GM21786 (cell line): ENCODE measurements at regions not wholly inside any gene's neighbourhood (a gene's known extent, or its start where the extent isn't known, plus 50 kb on each side); places are given as distances from the start of the nearest gene placed in this dataset.

Experiments
- ATAC-seq: cut with Tn5 transposase; IDR thresholded peaks from one replicate; pipeline ENCODE4 v1.9.1; 2021; ENCODE audit not compliant: unreplicated experiment

GRCh38 chr22:49626361-49627216, 201.1 kb downstream of the BRD1 start:
- ATAC-seq: no peak

- ATAC-seq: no peak
These were observed 203.1 kb downstream of the BRD1 start for GRCh38 chr22:49624421-49625177.

GRCh38 chr22:49623715-49624114, 204.0 kb downstream of the BRD1 start:
- no peak for ATAC-seq

GRCh38 chr22:49623176-49623575, 204.5 kb downstream of the BRD1 start:
- ATAC-seq: no peak

- ATAC-seq: no peak
These were observed 205.2 kb downstream of the BRD1 start for GRCh38 chr22:49622241-49623105.

DNA sequence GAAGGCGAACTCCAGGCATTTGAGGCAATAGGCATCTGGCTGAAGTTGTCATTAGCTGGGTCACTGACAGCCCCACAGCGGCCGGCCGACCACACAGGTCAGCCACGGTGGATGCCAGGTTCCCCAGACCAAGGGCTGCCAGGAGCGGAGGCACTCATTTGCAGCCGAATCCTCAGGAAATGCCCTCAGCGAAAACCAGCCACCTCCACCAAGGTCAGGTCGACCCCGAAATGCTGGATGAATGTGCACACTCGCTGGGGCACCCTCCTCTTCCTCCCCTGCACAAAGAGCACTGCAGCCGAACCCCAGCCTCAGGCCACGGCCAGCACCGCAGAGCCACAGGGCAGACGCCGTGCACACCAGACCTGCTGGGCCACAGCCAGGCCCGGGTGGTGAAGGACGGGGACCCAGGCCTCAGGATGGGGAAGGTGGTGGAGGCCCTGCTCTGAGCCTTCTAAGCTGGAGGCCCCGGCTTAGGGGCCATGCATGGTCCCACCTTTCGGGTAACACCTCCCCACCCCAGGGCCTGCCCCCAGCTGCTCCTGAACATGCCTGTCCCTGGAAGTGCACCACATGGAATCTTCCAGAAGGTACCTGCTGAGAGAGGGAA, 206.0 kb downstream of the BRD1 start:
- ATAC-seq: no peak

GRCh38 chr22:49620666-49621065, 207.0 kb downstream of the BRD1 start:
- ATAC-seq: no peak

GRCh38 chr22:49620003-49620556, 207.6 kb downstream of the BRD1 start:
- ATAC-seq: no peak

GRCh38 chr22:49619301-49619700, 208.4 kb downstream of the BRD1 start:
- no peak for ATAC-seq

GRCh38 chr22:49618677-49618953, 209.1 kb downstream of the BRD1 start:
- no peak for ATAC-seq

DNA sequence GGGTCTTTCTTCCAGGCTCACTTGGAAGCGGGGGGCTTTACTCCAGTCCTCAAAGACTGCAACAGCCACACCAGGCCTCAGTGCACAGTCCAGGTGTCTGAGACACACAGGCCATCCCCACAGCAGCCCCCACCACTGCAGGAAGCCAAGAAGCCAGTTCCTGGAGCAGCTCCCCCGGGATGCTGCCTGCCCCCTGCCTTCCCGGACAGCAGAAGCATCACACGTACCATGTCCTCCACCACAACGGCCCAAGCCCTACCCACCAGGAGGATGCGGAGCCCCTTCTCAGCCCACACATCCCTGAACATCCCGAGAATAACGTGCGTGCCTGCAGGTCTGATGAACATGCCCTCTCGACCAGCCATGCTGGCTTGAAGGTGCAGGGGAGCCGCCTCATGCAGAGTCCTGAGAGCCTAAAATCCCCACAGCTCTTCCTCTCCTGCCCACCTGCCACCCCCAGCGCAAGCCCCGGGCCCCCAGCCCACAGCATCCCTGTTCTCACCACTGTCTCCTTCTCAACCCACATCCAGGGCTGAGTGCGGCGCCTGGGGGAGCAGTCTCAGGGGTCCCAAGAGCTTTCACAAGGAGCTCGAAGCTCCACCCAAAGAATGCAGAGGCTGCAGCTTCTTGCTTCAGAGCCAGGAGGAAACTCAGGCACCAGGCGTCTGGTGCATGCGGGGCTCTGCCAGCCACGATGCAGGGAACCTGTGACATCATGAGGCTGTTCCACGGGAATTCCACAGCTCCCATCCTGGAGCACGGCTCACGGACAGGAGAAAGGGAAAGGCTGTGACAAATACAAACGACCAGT, 209.6 kb downstream of the BRD1 start:
- ATAC-seq: no peak

DNA sequence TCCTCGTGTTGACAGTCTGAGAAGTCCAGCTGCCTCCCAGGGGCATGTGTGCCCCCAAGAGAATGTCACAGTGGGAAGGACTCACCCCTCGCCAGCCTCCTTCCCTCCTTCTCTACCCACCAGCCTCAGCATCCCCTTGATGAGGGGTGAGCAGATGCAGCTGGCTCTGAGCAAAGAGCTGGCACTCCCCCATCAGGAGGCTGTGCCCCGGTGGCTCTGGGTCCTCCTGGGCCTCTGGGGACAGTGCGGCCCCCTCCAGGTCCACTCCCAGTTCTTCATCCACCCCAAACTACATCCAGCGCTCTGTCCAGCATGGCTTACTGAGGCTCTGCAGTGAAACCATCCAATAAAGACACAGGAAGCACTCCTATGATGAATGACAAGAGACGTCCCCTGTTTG, 210.4 kb downstream of the BRD1 start:
- ATAC-seq: no peak

GRCh38 chr22:49616356-49617231, 211.1 kb downstream of the BRD1 start:
- no peak for ATAC-seq

- no peak for ATAC-seq
These were observed 212.4 kb downstream of the BRD1 start for GRCh38 chr22:49614966-49615965.

- ATAC-seq: no peak
These were observed 214.0 kb downstream of the BRD1 start for GRCh38 chr22:49613511-49614270.

DNA sequence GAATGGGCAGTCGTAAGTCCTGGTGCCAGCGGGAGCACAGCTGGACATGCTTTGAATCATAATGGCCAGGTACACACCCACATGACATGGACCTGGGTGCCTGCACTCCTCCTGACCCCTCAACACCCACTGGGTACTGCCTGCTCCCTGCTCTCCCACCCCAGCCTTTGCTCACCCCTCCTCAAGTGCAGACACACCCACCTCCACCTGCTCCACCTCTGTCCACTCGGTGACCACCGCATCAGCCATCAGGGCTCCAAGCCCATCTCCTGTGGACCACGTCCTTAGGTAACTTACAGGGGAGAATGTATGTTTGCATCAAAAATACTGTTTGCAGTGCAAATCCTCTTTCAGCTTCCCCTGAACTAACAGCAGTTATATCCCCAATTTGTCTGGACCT, 214.6 kb downstream of the BRD1 start:
- ATAC-seq: no peak

- no peak for ATAC-seq
These were observed 218.3 kb downstream of the BRD1 start for GRCh38 chr22:49609207-49609876.
